Ascending aorta (tissue), 2 donors: ENCODE measurements at regions not wholly inside any gene's neighbourhood (a gene's known extent, or its start where the extent isn't known, plus 50 kb on each side); places are given as distances from the start of the nearest gene placed in this dataset.

Experiments used
- DNase-seq, 2 donors: peaks; one replicate each; pipeline ENCODE4 v3.0.0-alpha.2; 2019; ENCODE audit warnings: low spot score in 2 of 2
- H3K27ac ChIP-seq, 2 donors: fragments of 200-600 bp; sonication (generic); one replicate each; pipeline ENCODE4 v1.5.1; 2016 to 2017; ENCODE audit warnings: mild to moderate bottlenecking in 1 of 2
- H3K27me3 ChIP-seq: fragments of 200-600 bp; sonication (generic); one replicate; pipeline ENCODE4 v1.5.1; 2017
- H3K36me3 ChIP-seq, 2 donors: fragments of 200-600 bp; sonication (generic); one replicate each; pipeline ENCODE4 v1.5.1; 2016
- H3K4me1 ChIP-seq, 2 donors: fragments of 200-600 bp; sonication (generic); one replicate each; pipeline ENCODE4 v1.5.1; 2016 to 2017; ENCODE audit warnings: mild to moderate bottlenecking in 1 of 2
- H3K4me3 ChIP-seq, 2 donors: fragments of 200-600 bp; sonication (generic); one replicate each; pipeline ENCODE4 v1.5.1; 2016 to 2017; ENCODE audit warnings: mild to moderate bottlenecking in 1 of 2
- H3K9me3 ChIP-seq, 2 donors: fragments of 200-600 bp; sonication (generic); one replicate each; pipeline ENCODE4 v1.5.1; 2016
- intact Hi-C: fragments of 100-400 bp; cut with DNase I; formaldehyde crosslinking; loops from one replicate; pipeline ENCODE4 v1.15.1; 2023
- TF ChIP-seq, protein P1 (sequence below), 3 experiments: fragments of 200-600 bp in 2 of 3; fragments of 450-650 bp in 1 of 3; sonication (generic) in 2 of 3; IDR thresholded peaks; one replicate each; pipeline ENCODE4 v1.5.1; 2016 to 2019; ENCODE audit warnings: antibody characterized with exemption in 3 of 3, mild to moderate bottlenecking in 1 of 3, moderate library complexity in 1 of 3

DNA sequence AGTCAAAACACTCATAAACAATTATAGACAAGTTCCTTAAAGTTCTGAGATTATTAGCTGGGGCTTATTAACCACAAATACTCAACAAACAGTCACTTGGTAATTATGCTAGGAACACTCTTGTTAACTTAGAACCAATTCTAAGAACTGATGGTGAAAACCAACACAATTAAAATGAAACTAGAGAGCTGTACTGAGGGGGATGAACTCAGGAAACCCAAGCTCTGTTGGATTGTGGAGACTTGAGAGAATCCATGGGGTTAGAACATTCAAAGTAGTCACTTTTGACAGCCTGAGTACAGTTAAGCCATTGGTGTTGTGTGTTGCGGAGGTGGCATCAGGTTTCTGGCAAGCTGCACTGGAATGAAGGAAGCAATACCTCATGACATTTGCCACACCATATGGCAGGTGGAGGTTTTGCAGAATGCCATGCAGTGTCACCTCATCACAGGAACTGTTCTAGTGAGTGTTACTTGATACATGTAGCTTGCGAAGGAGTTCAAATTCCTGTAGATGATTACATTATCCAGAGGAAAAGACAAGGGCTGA lies 480.9 kb upstream of the CD180 start:
- no peaks in the 10 kb centered on the region for H3K9me3 ChIP-seq
- no peaks in the 10 kb centered on the region for H3K4me1 ChIP-seq
- intact Hi-C loops, result no loop called here
- DNase-seq, result no peak
- no peaks in the 10 kb centered on the region for H3K27me3 ChIP-seq
- H3K27ac ChIP-seq, result no peak overlapping the region
- no peak overlapping the region for H3K4me3 ChIP-seq
- H3K36me3 ChIP-seq, result no peaks in the 10 kb centered on the region
- TF ChIP-seq, protein P1, sequence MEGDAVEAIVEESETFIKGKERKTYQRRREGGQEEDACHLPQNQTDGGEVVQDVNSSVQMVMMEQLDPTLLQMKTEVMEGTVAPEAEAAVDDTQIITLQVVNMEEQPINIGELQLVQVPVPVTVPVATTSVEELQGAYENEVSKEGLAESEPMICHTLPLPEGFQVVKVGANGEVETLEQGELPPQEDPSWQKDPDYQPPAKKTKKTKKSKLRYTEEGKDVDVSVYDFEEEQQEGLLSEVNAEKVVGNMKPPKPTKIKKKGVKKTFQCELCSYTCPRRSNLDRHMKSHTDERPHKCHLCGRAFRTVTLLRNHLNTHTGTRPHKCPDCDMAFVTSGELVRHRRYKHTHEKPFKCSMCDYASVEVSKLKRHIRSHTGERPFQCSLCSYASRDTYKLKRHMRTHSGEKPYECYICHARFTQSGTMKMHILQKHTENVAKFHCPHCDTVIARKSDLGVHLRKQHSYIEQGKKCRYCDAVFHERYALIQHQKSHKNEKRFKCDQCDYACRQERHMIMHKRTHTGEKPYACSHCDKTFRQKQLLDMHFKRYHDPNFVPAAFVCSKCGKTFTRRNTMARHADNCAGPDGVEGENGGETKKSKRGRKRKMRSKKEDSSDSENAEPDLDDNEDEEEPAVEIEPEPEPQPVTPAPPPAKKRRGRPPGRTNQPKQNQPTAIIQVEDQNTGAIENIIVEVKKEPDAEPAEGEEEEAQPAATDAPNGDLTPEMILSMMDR (IDR thresholded peaks at IDR 0.05), result no peak

DNA sequence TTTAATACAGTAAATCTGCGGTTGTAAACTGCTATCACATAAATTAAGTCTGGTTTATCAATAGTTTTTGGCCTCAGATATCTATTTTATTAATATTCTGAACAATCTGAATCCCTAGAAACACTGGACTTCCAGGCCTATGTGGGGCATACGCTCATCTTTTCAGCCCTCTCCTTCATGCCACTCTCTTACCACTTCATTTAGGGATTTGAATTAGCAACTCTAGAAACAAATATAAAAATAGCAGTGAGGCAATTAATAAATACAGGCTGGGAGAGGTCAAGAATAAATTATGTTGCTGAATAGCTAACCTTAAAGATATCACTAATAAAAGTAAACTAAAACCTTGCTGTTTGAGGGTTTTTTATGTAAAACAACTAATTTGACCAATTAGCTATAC lies 480.3 kb upstream of the CD180 start:
- DNase-seq, result no peak
- Histone ChIP-seq H3K36me3 (no peaks in the 10 kb centered on the region), H3K27ac (no peak overlapping the region), H3K4me1 (no peaks in the 10 kb centered on the region), H3K4me3 (no peak overlapping the region), H3K27me3 (no peaks in the 10 kb centered on the region), H3K9me3 (no peaks in the 10 kb centered on the region)
- intact Hi-C loops, result no loop called here
- TF ChIP-seq, protein P1 (IDR thresholded peaks at IDR 0.05), result no peak

DNA sequence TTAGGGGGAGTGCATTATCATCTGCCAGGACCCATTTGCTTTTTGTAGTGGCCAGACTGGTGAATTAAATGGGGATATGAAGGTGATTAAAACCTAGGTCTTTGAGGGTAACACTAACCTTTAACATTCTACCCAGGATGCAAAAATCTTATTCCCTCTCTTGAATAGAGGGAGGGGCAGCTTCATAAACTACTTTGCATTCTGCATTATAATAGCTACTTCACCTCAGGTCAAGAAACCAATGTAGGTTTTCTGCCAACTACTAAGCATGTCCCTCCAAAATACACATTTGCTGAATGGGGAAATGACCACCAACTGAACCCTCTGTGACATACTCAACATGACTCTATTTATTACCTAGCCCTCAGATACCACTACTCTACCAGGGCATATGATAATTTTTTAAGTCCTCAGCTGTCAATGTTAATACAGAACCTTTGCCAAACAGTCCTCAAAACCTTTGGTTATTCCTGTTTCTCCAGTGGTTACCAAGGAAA lies 477.6 kb upstream of the CD180 start:
- TF ChIP-seq, protein P1 (IDR thresholded peaks at IDR 0.05), result no peak
- H3K4me1 ChIP-seq, result no peaks in the 10 kb centered on the region
- DNase-seq, result no peak
- H3K27ac ChIP-seq, result no peak overlapping the region
- no peaks in the 10 kb centered on the region for H3K36me3 ChIP-seq
- intact Hi-C loops, result no loop called here
- no peaks in the 10 kb centered on the region for H3K9me3 ChIP-seq
- H3K4me3 ChIP-seq, result no peak overlapping the region
- no peaks in the 10 kb centered on the region for H3K27me3 ChIP-seq

DNA sequence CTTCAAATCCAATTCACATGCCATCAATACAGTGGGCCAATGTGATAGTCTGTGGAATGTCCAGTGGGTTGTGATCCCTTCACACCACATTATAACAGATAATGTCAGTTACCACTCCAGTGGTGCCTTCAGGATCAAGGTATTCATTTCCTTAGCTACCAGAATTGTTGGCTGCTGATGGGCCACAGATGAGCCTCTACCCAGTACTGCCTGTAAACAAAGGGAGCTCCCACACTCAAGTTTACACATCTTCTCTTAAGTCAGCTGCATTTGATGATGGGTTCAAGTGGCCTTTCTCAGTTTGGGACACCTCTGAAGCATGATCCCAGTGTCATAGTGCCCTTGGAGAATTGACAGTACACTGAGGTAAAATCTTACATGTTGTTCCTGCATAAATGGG lies 477.0 kb upstream of the CD180 start:
- Histone ChIP-seq H3K27me3 (no peaks in the 10 kb centered on the region), H3K4me3 (no peak overlapping the region), H3K9me3 (no peaks in the 10 kb centered on the region), H3K27ac (no peak overlapping the region), H3K4me1 (no peaks in the 10 kb centered on the region), H3K36me3 (no peaks in the 10 kb centered on the region)
- intact Hi-C loops, result no loop called here
- no peak for DNase-seq
- TF ChIP-seq, protein P1 (IDR thresholded peaks at IDR 0.05), result no peak

DNA sequence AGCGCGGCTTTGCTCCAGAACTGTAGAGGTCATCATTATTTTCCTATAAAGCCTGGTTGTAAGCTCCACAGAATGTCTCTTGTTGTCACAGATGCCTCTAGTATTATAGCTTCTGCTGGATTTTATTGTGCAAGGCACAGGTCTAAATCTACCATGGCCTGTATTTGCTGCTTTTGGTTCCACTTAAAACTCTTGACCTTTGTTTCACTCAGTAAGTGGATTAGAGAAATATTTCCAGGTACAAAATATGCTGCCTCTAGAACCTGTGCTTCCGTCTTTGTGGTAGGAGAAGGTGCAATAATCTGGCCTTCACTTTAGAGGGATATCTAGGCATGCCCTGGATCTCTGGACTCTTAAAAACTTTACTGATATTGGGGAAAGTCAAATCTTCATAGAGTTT lies 476.6 kb upstream of the CD180 start:
- H3K27me3 ChIP-seq, result no peaks in the 10 kb centered on the region
- no peaks in the 10 kb centered on the region for H3K36me3 ChIP-seq
- no peaks in the 10 kb centered on the region for H3K9me3 ChIP-seq
- H3K4me3 ChIP-seq, result no peak overlapping the region
- no peaks in the 10 kb centered on the region for H3K4me1 ChIP-seq
- intact Hi-C loops, result no loop called here
- H3K27ac ChIP-seq, result no peak overlapping the region
- TF ChIP-seq, protein P1 (IDR thresholded peaks at IDR 0.05), result no peak
- DNase-seq, result no peak

DNA sequence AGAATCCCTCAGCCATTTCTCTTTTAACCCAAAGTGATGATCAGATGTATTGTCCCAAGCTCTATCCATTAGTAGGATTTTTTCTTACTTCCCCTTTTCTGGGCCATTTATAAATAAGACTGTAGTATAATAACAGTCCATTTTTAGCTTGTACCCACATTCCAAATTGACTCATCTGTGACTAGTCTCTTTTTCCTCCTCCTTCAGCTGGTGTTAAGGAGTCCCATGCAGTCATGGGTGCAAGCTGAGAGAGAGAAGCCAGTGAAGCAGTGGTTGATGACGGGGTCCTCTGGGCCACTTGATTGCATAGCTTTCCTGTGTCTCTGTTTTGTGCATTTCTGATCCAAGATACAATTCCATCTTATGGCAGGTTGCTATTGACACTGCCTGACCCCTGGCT lies 476.0 kb upstream of the CD180 start:
- TF ChIP-seq, protein P1 (IDR thresholded peaks at IDR 0.05), result no peak
- intact Hi-C loops, result no loop called here
- no peaks in the 10 kb centered on the region for H3K9me3 ChIP-seq
- no peaks in the 10 kb centered on the region for H3K4me1 ChIP-seq
- H3K27ac ChIP-seq, result no peak overlapping the region
- no peaks in the 10 kb centered on the region for H3K36me3 ChIP-seq
- H3K4me3 ChIP-seq, result no peak overlapping the region
- no peaks in the 10 kb centered on the region for H3K27me3 ChIP-seq
- no peak for DNase-seq
